HG03432 (cell line): ENCODE measurements at regions not wholly inside any gene's neighbourhood (a gene's known extent, or its start where the extent isn't known, plus 50 kb on each side); places are given as distances from the start of the nearest gene placed in this dataset.

Source experiments
- ATAC-seq: cut with Tn5 transposase; IDR thresholded peaks from one replicate; pipeline ENCODE4 v1.9.1; 2021; ENCODE audit warnings: mild to moderate bottlenecking, moderate library complexity; ENCODE audit not compliant: unreplicated experiment

DNA sequence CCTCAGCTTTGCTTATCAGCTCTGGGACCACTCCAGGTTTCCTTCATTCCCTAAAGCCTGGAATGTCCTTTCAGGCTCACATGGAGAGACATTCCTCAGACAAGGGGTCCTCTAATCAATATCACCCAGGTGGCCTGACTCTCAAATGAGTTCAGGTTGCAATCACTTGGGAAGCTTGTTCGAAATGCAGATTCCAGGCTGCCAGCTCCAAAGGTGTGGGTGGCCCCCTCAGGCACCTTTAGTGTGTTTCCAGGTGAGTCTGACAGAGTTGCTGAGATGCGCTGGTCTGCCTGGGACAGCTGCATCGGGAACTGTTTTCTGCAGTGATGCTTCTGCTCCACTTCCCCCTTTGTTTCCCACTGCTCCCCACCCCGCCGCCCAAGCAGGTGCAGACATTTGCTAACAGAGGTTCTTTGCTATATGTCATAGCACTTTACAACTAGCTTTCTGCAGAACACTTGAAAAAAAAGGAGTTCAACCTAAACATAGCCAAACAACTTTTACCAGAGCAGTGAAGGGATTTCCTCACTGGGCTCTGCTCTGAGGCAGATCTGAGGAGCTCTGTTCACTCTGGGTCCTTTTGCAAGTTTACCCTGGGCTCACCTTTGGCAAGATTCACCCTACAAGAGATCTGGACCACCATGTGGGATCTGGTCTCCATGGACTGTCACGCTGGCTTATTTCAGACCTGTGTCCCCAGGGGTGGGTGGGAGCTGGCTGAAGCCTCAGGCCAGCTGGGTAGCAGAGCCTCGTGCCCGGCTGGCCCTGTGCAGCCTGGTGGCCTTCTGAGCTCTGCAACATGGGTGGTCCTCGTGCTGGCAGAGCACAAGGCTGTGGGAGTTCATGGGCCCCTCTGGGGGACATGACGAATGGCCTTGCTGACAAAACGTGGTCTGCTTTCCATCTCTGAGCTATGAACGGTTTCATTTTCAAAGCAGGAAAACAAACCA is 539.6 kb downstream of the CCDC171 start:
- no peak for ATAC-seq

- no peak for ATAC-seq
Measured at GRCh38 chr9:16098306-16098705, 545.5 kb downstream of the CCDC171 start.

- ATAC-seq: no peak
Measured at GRCh38 chr9:16099732-16100536, 547.1 kb downstream of the CCDC171 start.

GRCh38 chr9:16100537-16101091 is 547.8 kb downstream of the CCDC171 start:
- ATAC-seq: no peak

DNA sequence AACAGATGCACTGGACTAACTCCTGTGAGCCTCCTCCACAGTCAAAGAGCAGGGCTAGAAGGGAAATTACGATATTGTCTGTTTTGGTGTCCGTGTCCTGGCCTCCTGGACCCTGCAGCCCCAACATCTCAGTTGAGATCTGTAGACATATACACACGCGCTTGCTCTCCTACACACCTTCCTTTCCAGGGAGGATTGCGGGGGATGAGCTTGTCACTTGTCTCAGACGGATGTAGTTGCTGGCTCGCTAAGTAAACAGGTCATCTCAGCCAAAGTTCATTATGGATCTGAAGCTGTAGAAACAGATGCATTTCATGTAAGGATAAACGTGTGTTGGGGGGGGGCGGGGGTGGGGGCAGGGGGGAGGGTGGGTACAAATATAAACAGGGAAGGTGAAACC is 549.3 kb downstream of the CCDC171 start:
- no peak for ATAC-seq

DNA sequence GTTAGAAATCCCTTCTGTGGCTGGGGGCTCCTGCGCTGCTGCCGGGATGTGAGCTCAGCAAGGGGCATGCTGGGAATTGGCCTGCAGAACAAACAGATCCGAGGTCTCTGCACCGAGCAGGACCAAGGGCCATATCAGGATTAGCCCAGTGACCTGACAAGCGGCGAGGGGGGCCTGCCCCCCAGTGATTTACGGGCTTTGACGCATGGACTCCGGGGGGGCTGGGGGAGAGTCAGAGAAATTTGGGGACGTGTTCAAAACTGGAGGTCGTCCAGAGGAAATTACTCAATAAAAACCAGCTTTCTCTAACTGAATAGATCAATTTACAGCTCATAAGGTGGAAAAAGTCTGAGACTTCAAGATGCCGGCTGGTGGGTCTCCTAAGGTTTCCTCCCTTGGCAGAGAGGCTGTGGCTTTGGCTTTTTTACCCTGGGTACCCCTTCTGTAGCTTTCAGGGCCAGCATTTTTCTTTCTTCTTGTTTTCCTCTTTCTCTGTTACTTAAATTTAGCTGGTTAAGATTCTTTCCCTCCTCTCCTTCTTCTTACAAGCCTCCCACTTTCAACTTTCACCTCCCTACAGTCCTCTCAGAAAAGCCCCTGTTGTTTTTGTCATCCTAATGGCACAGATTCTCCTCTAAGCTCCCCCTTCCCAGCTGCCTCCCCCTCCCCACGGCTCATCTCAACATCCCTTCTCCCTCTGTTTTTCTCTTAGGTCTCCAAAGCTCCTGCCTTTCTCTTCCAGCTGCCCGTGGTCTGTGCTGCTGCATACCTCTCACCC is 551.0 kb downstream of the CCDC171 start:
- ATAC-seq: no peak

DNA sequence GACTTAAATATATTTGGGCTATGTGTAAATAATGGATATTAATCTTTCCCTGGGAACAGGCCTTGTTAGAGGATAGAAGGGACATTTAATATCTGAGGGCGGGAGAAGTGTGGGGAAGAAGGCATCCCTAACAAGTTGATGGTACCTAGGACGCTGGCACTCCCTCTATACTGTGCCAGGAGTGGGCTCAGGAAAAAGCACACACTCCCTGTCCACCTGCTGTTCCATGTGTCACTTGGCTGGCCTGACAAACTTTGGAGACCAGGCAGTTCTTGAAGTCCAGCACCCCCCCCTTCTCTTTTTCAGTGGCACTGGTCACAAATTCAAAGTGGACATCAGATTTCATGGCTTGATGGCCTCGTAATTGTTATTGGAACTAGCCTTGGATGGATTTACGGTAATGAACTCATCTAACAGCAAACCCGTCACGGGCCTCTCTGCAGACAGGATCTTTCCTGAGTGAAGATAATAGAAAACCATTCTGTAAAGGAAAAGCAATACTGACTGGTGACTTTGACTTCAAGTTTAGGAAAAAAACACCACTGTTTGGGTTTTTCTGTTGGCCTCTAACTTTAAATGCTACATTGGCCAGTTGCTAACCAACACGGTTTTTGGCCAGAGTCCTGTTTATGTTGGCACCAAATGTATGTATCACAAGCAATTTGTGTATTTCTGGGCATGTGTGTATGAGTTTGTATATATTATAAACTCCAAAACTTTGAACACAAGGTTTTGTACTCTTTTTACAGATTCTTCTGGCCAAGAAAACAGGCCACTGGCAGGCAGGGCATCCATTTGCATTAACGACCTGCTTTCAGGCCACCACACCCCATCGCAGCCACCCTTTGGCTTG is 552.6 kb downstream of the CCDC171 start:
- ATAC-seq: no peak

- ATAC-seq: no peak
Measured at GRCh38 chr9:16106021-16106571, 553.3 kb downstream of the CCDC171 start.

GRCh38 chr9:16112116-16112515 is 559.3 kb downstream of the CCDC171 start:
- ATAC-seq: no peak

- ATAC-seq: no peak
Measured at GRCh38 chr9:16115994-16116393, 563.2 kb downstream of the CCDC171 start.

- no peak for ATAC-seq
Measured at GRCh38 chr9:16118043-16118442, 565.2 kb downstream of the CCDC171 start.

DNA sequence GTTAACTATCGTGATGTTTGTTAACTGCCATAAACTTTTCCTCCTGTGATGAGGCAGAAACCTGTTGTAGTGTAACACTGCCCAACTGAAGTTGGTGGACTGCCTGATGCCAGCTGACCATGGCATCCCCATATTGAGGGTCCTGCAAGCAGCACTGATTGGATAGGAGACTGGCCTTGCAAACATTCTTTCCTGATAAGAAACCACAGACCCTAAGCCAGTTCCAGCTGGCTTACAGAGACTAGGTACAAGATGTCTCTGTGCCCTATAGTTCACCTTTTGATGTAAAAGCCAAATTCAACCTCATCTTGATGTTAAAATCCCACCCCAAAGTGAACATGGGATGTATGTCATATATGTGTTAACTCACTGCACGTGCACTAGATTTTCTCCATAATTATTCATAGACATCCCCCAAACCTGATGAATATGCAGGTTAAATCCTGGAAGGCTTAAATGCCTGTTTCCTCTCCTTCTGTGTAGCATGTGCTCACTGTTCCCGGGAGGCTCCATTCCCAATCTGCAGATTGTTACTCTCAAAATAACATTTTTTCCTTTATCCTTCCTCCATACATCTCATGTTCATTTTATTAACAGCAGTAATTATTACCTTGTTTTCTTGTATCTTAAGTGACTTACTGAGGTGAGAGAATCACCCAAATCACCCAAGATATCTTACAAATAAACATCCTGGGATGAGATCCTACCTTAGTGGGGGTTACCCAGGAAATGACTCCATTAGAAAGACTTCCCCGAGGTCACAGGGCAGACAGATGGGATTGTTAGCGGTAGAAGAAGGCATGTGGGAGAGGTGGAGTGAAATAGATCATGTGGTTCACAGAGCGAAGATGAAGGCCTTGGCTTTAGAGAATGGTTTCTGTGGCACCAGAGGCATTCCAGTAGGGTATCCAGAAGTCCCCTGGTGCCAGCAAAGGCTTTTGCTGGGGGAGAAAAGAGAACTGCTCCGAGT is 566.7 kb downstream of the CCDC171 start:
- no peak for ATAC-seq

- no peak for ATAC-seq
Measured at GRCh38 chr9:16120231-16120641, 567.4 kb downstream of the CCDC171 start.

GRCh38 chr9:16120727-16121126 is 567.9 kb downstream of the CCDC171 start:
- no peak for ATAC-seq

GRCh38 chr9:16121168-16121567 is 568.3 kb downstream of the CCDC171 start:
- no peak for ATAC-seq

DNA sequence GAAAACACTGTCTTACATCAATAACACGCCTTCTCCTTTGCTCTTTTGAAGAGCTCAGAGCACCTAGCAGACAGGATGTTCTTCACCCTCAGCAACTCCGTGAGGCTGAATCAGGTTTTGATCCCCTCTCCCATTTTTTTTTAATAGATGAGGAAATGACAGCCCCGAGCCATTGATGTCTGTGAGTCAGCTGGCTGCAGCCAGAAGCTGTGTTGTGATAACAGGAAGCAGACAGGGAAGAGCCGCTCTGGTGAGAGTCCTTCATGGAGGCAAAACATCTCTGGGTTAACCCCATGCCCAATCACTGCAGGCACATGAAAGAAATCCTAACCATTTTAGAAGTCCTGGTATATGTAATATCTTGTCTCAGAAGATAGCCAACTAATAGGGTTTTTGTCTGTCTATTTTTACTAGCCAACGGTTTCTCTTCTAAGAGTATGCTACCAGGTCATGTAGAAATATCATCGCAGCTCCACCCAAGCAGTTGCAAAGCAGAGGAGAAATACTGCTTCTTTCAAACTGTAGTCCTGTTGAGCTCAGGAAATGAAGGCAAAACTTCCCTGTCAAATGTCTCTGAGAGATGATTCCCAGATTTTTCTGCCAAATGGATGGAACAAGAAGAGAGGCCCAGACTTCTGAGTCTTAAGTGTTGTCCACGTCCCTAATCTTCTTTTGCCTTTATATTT is 568.9 kb downstream of the CCDC171 start:
- ATAC-seq: no peak

DNA sequence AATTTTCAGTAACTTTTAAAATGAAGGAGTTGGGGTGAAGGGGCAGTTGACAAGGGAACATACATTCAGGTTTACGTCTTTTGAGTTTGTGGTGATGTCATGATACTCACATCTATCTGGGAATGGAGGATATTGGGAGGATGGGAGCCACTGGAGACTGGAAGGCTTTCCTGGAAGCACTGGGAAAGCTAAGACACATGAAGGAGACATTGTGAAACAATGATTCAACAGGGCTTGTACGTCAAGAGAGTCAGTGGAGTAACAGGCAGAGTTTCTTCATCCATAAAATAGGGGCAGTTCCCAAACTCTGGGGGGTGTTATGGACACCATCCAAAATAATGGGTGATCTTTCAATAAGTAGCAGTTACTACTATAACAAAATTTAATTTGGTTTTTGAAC is 572.8 kb downstream of the CCDC171 start:
- no peak for ATAC-seq

- ATAC-seq: no peak
Measured at GRCh38 chr9:16126042-16126441, 573.2 kb downstream of the CCDC171 start.
